ENCODE measurements at regions not wholly inside any gene's neighbourhood (a gene's known extent, or its start where the extent isn't known, plus 50 kb on each side); places are given as distances from the start of the nearest gene placed in this dataset.
"Not testable (repeated sequence)": the region's sequence is repeated elsewhere in the genome, so short reads cannot be mapped to it uniquely, and the experiment has no call there.

- DNase-seq (ENCODE audit: low read depth) = no peak
These were observed 610.2 kb downstream of the UBE2NL start for GRCh38 chrX:144494074-144494473.

- DNase-seq (ENCODE audit: low read depth) = no peak
These were observed 648.0 kb downstream of the UBE2NL start for GRCh38 chrX:144531877-144532276.

- no peak for DNase-seq (ENCODE audit: low read depth)
These were observed 680.7 kb upstream of the SPANXN1 start for GRCh38 chrX:144566592-144566991.

- DNase-seq (ENCODE audit: low read depth) = no peak
These were observed 660.5 kb upstream of the SPANXN1 start for GRCh38 chrX:144586756-144587155.

- no peak for DNase-seq (ENCODE audit: low read depth)
These were observed 655.3 kb upstream of the SPANXN1 start for GRCh38 chrX:144592036-144592435.

- no peak for DNase-seq (ENCODE audit: low read depth)
These were observed 646.3 kb upstream of the SPANXN1 start for GRCh38 chrX:144601010-144601409.

GRCh38 chrX:144612076-144612475 lies 635.2 kb upstream of the SPANXN1 start:
- no peak for DNase-seq (ENCODE audit: low read depth)

GRCh38 chrX:144616317-144616716 lies 631.0 kb upstream of the SPANXN1 start:
- DNase-seq (ENCODE audit: low read depth) = no peak

- DNase-seq (ENCODE audit: low read depth) = no peak
These were observed 619.4 kb upstream of the SPANXN1 start for GRCh38 chrX:144627947-144628346.

- not testable (repeated sequence) for DNase-seq (ENCODE audit: low read depth)
These were observed 612.9 kb upstream of the SPANXN1 start for GRCh38 chrX:144634451-144634850.

- no peak for DNase-seq (ENCODE audit: low read depth)
These were observed 609.6 kb upstream of the SPANXN1 start for GRCh38 chrX:144637731-144638130.

GRCh38 chrX:144648788-144649187 lies 598.5 kb upstream of the SPANXN1 start:
- DNase-seq (ENCODE audit: low read depth) = no peak

GRCh38 chrX:144681501-144681900 lies 565.8 kb upstream of the SPANXN1 start:
- DNase-seq (ENCODE audit: low read depth) = no peak

- DNase-seq (ENCODE audit: low read depth) = no peak
These were observed 564.1 kb upstream of the SPANXN1 start for GRCh38 chrX:144683247-144683646.

- no peak for DNase-seq (ENCODE audit: low read depth)
These were observed 537.5 kb upstream of the SPANXN1 start for GRCh38 chrX:144709841-144710240.

- DNase-seq (ENCODE audit: low read depth) = no peak
These were observed 532.0 kb upstream of the SPANXN1 start for GRCh38 chrX:144715337-144715736.

- no peak for DNase-seq (ENCODE audit: low read depth)
These were observed 531.1 kb upstream of the SPANXN1 start for GRCh38 chrX:144716187-144716586.

- DNase-seq (ENCODE audit: low read depth) = no peak
These were observed 529.6 kb upstream of the SPANXN1 start for GRCh38 chrX:144717682-144718081.

- DNase-seq (ENCODE audit: low read depth) = no peak
These were observed 525.0 kb upstream of the SPANXN1 start for GRCh38 chrX:144722307-144722706.

GRCh38 chrX:144730471-144730870 lies 516.8 kb upstream of the SPANXN1 start:
- no peak for DNase-seq (ENCODE audit: low read depth)

GRCh38 chrX:144732588-144732987 lies 514.7 kb upstream of the SPANXN1 start:
- no peak for DNase-seq (ENCODE audit: low read depth)

GRCh38 chrX:144738246-144738645 lies 509.1 kb upstream of the SPANXN1 start:
- no peak for DNase-seq (ENCODE audit: low read depth)

GRCh38 chrX:144768540-144768939 lies 478.8 kb upstream of the SPANXN1 start:
- DNase-seq (ENCODE audit: low read depth) = no peak

- not testable (repeated sequence) for DNase-seq (ENCODE audit: low read depth)
These were observed 463.8 kb upstream of the SPANXN1 start for GRCh38 chrX:144783528-144783927.
